Glomerular endothelial cell (primary cell): ENCODE measurements at regions not wholly inside any gene's neighbourhood (a gene's known extent, or its start where the extent isn't known, plus 50 kb on each side); places are given as distances from the start of the nearest gene placed in this dataset.

Experiments
- DNase-seq: peaks from one replicate; pipeline ENCODE4 v3.0.0-alpha.2; 2011; ENCODE audit warnings: low read depth, low spot score; ENCODE audit errors: extremely low read depth

GRCh38 chr5:125117566-125117965, 371.1 kb upstream of the ZNF608 start:
- no peak for DNase-seq

- DNase-seq = no peak
These were observed 373.6 kb upstream of the ZNF608 start for GRCh38 chr5:125120012-125120411.

- DNase-seq = no peak
These were observed 378.8 kb upstream of the ZNF608 start for GRCh38 chr5:125125031-125125823.

GRCh38 chr5:125126050-125126449, 379.6 kb upstream of the ZNF608 start:
- DNase-seq = no peak

- no peak for DNase-seq
These were observed 382.8 kb upstream of the ZNF608 start for GRCh38 chr5:125129151-125129806.

- DNase-seq = no peak
These were observed 384.2 kb upstream of the ZNF608 start for GRCh38 chr5:125130591-125130990.

GRCh38 chr5:125134216-125135081, 388.0 kb upstream of the ZNF608 start:
- no peak for DNase-seq

- DNase-seq = no peak
These were observed 391.1 kb upstream of the ZNF608 start for GRCh38 chr5:125137535-125137934.

GRCh38 chr5:125138266-125138665, 391.8 kb upstream of the ZNF608 start:
- no peak for DNase-seq

- DNase-seq = no peak
These were observed 393.2 kb upstream of the ZNF608 start for GRCh38 chr5:125139590-125139989.

- DNase-seq = no peak
These were observed 393.8 kb upstream of the ZNF608 start for GRCh38 chr5:125140220-125140619.

GRCh38 chr5:125140855-125141254, 394.4 kb upstream of the ZNF608 start:
- DNase-seq = peak; percentile 63

GRCh38 chr5:125142458-125142857, 396.0 kb upstream of the ZNF608 start:
- no peak for DNase-seq

- no peak for DNase-seq
These were observed 396.6 kb upstream of the ZNF608 start for GRCh38 chr5:125143011-125143410.

GRCh38 chr5:125148076-125148475, 401.6 kb upstream of the ZNF608 start:
- no peak for DNase-seq

- no peak for DNase-seq
These were observed 402.3 kb upstream of the ZNF608 start for GRCh38 chr5:125148706-125149105.

- no peak for DNase-seq
These were observed 402.7 kb upstream of the ZNF608 start for GRCh38 chr5:125149110-125149509.

GRCh38 chr5:125149527-125149926, 403.1 kb upstream of the ZNF608 start:
- no peak for DNase-seq

GRCh38 chr5:125150041-125150669, 403.7 kb upstream of the ZNF608 start:
- DNase-seq = no peak

GRCh38 chr5:125151150-125151900, 404.9 kb upstream of the ZNF608 start:
- DNase-seq = no peak
